HCT116 (cell line): ENCODE measurements at regions not wholly inside any gene's neighbourhood (a gene's known extent, or its start where the extent isn't known, plus 50 kb on each side); places are given as distances from the start of the nearest gene placed in this dataset.

Experiments
- ATAC-seq: fragments of 200-7000 bp; cut with Tn5 transposase; 2 replicates; pipeline ENCODE4 v1.9.1; 2020; ENCODE audit warnings: mild to moderate bottlenecking, moderate library complexity
- BruUV-seq: library from RNA; stranded (reverse); fragments of 400-500 nt; replicated peaks from 2 replicates; lab custom pipeline; 2021; lab: Mats Ljungman, UMichigan
- CTCF ChIA-PET: fragments of 300-600 bp; sonication (Branson Sonifier 250); formaldehyde crosslinking; loops from one replicate; lab custom pipeline; 2021; ENCODE audit warnings: antibody characterized with exemption; lab: Charles Lee
- POLR2A ChIA-PET: fragments of 300-600, 350-600 bp; sonication (Branson Sonifier 250); formaldehyde crosslinking; loops from one replicate; lab custom pipeline; 2021; ENCODE audit warnings: antibody characterized with exemption; lab: Charles Lee
- RAD21 ChIA-PET, 2 experiments: fragments of 300-600 bp; sonication (Branson Sonifier 250); formaldehyde crosslinking; loops; one replicate each; lab custom pipeline; 2023; ENCODE audit warnings: low total read pairs in 2 of 2; ENCODE audit not compliant: uncharacterized antibody in 2 of 2, unreplicated experiment in 2 of 2, low non-redundant PET in 1 of 2; lab: Charles Lee
- DNase-seq: peaks from one replicate; pipeline ENCODE4 v3.0.0-alpha.2; 2010; ENCODE audit warnings: low read depth, low spot score
- H2AFZ ChIP-seq: fragments of 200-600 bp; shearing (Covaris generic), sonication (generic); 2 replicates; pipeline ENCODE4 v1.6.1; 2017; ENCODE audit warnings: low read depth, mixed run types, mixed read lengths, antibody characterized with exemption, low read length; ENCODE audit not compliant: poor library complexity, severe bottlenecking
- H3K27ac ChIP-seq: 2 replicates; pipeline ENCODE4 v1.5.1; 2012; ENCODE audit warnings: low read depth, low read length
- H3K27me3 ChIP-seq: fragments of 200-600 bp; sonication (generic); 2 replicates; pipeline ENCODE4 v1.6.1; 2016; ENCODE audit warnings: mixed run types, low read length, mixed read lengths; ENCODE audit not compliant: insufficient read depth
- H3K36me3 ChIP-seq, 2 experiments: fragments of 200-500 bp in 1 of 2; fragments of 200-600 bp in 1 of 2; sonication (Bioruptor generic) in 1 of 2; sonication (generic) in 1 of 2; 2 replicates each; pipeline versions ENCODE4 v1.5.1 to v1.6.1; 2014 to 2016; ENCODE audit warnings: low read length in 2 of 2, inconsistent platforms in 1 of 2, mixed read lengths in 1 of 2, mixed run types in 1 of 2; ENCODE audit not compliant: insufficient read depth in 2 of 2, control insufficient read depth in 1 of 2
- H3K4me1 ChIP-seq, 2 experiments: fragments of 200-600 bp in 1 of 2; sonication (generic) in 1 of 2; 2 replicates each; pipeline versions ENCODE4 v1.5.1 to v1.6.1; 2012 to 2017; ENCODE audit warnings: low read length in 2 of 2, inconsistent platforms in 1 of 2, mild to moderate bottlenecking in 1 of 2, mixed read lengths in 1 of 2, mixed run types in 1 of 2, moderate library complexity in 1 of 2; ENCODE audit not compliant: insufficient read depth in 2 of 2, control insufficient read depth in 1 of 2
- H3K4me2 ChIP-seq: fragments of 200-600 bp; sonication (generic); 2 replicates; pipeline ENCODE4 v1.6.1; 2017; ENCODE audit warnings: mixed run types, low read length, mixed read lengths
- H3K4me3 ChIP-seq, 2 experiments: fragments of 200-600 bp in 1 of 2; sonication (generic) in 1 of 2; replicated peaks in 1 of 2; 2 replicates each; pipeline ENCODE4 v1.5.1; 2011 to 2016; ENCODE audit warnings: low read length in 2 of 2, control low read depth in 1 of 2, low read depth in 1 of 2, mild to moderate bottlenecking in 1 of 2, mixed read lengths in 1 of 2, mixed run types in 1 of 2
- H3K79me2 ChIP-seq: fragments of 200-600 bp; sonication (generic); 2 replicates; pipeline ENCODE4 v1.6.1; 2017; ENCODE audit warnings: mild to moderate bottlenecking, mixed run types, low read length, moderate library complexity, mixed read lengths; ENCODE audit not compliant: insufficient read depth
- H3K9ac ChIP-seq: fragments of 200-600 bp; sonication (generic); 2 replicates; pipeline ENCODE4 v1.6.1; 2016; ENCODE audit warnings: low read length, mixed read lengths
- H3K9me2 ChIP-seq: fragments of 200-600 bp; sonication (generic), shearing (Covaris generic); 2 replicates; pipeline ENCODE4 v1.6.1; 2017; ENCODE audit warnings: mixed run types, mild to moderate bottlenecking, moderate library complexity; ENCODE audit not compliant: insufficient read depth
- H3K9me3 ChIP-seq, 2 experiments: fragments of 200-500 bp in 1 of 2; fragments of 200-600 bp in 1 of 2; sonication (Bioruptor generic) in 1 of 2; sonication (generic) in 1 of 2; 2 replicates each; pipeline ENCODE4 v1.6.1; 2014 to 2017; ENCODE audit warnings: low read length in 2 of 2, mixed read lengths in 2 of 2, inconsistent platforms in 1 of 2, low read depth in 1 of 2, mild to moderate bottlenecking in 1 of 2, mixed run types in 1 of 2, moderate library complexity in 1 of 2; ENCODE audit not compliant: control insufficient read depth in 1 of 2, insufficient read depth in 1 of 2
- H4K20me1 ChIP-seq: fragments of 200-600 bp; sonication (generic), shearing (Covaris generic); 2 replicates; pipeline ENCODE4 v1.6.1; 2017; ENCODE audit warnings: mixed run types, mild to moderate bottlenecking, moderate library complexity; ENCODE audit not compliant: insufficient read depth
- CBX3 ChIP-seq: IDR thresholded peaks from 2 replicates; pipeline ENCODE4 v1.6.1; 2012; ENCODE audit warnings: low read depth
- CEBPB ChIP-seq: IDR thresholded peaks from 2 replicates; pipeline ENCODE4 v1.6.1; 2012; ENCODE audit warnings: low read depth
- CTCF ChIP-seq, 3 experiments: fragments of 200-600 bp in 1 of 3; sonication (generic) in 1 of 3; IDR thresholded peaks in 2 of 3; conservative IDR thresholded peaks in 1 of 3; 2 replicates each; pipeline ENCODE4 v1.5.1; 2012 to 2017; ENCODE audit warnings: low read depth in 2 of 3, low read length in 2 of 3, antibody characterized with exemption in 1 of 3, borderline replicate concordance in 1 of 3, control low read depth in 1 of 3, mild to moderate bottlenecking in 1 of 3, mixed read lengths in 1 of 3, mixed run types in 1 of 3, moderate library complexity in 1 of 3; ENCODE audit not compliant: insufficient read depth in 1 of 3
- EGR1 ChIP-seq: IDR thresholded peaks from 2 replicates; pipeline ENCODE4 v1.6.1; 2012; ENCODE audit warnings: low read depth
- ELF1 ChIP-seq: IDR thresholded peaks from 2 replicates; pipeline ENCODE4 v1.6.1; 2012; ENCODE audit warnings: low read depth, borderline replicate concordance
- EZH2phosphoT487 ChIP-seq: fragments of 200-600 bp; IDR thresholded peaks from 2 replicates; pipeline ENCODE4 v1.6.1; 2018; ENCODE audit warnings: antibody characterized with exemption, borderline replicate concordance
- JUND ChIP-seq: IDR thresholded peaks from 2 replicates; pipeline ENCODE4 v1.6.1; 2012
- POLR2AphosphoS5 ChIP-seq: IDR thresholded peaks from 2 replicates; pipeline ENCODE4 v1.6.1; 2011; ENCODE audit warnings: mild to moderate bottlenecking, low read depth, low read length, moderate library complexity
- RAD21 ChIP-seq: IDR thresholded peaks from 2 replicates; pipeline ENCODE4 v1.6.1; 2012; ENCODE audit warnings: low read depth, mild to moderate bottlenecking
- REST ChIP-seq: IDR thresholded peaks from 2 replicates; pipeline ENCODE4 v1.6.1; 2012; ENCODE audit warnings: low read depth
- TCF7L2 ChIP-seq: IDR thresholded peaks from 2 replicates; pipeline ENCODE4 v1.7.0; 2011; ENCODE audit warnings: borderline replicate concordance, inconsistent platforms; ENCODE audit not compliant: insufficient read depth, insufficient read length; ENCODE audit errors: extremely low read depth
- YY1 ChIP-seq: IDR thresholded peaks from 2 replicates; pipeline ENCODE4 v1.6.1; 2011; ENCODE audit warnings: low read length, low read depth, moderate library complexity, mild to moderate bottlenecking; ENCODE audit not compliant: insufficient replicate concordance; ENCODE audit errors: extremely low read depth
- ZFX ChIP-seq: fragments of 450-650 bp; IDR thresholded peaks from 2 replicates; pipeline ENCODE4 v1.6.1; 2017
- ZNF274 ChIP-seq: fragments of 200-500 bp; sonication (Bioruptor generic); IDR thresholded peaks from 2 replicates; pipeline ENCODE4 v1.6.1; 2014; ENCODE audit warnings: mild to moderate bottlenecking, low read depth, low read length, inconsistent platforms
- intact Hi-C: fragments of 100-400 bp; cut with micrococcal nuclease; formaldehyde crosslinking; loops from 2 replicates; pipeline ENCODE4 v1.10.0; 2022
- TF ChIP-seq, protein P1 (sequence below): IDR thresholded peaks from 2 replicates; pipeline ENCODE4 v1.6.1; 2012
- TF ChIP-seq, protein P2 (sequence below): IDR thresholded peaks from 2 replicates; pipeline ENCODE4 v1.6.1; 2012

DNA sequence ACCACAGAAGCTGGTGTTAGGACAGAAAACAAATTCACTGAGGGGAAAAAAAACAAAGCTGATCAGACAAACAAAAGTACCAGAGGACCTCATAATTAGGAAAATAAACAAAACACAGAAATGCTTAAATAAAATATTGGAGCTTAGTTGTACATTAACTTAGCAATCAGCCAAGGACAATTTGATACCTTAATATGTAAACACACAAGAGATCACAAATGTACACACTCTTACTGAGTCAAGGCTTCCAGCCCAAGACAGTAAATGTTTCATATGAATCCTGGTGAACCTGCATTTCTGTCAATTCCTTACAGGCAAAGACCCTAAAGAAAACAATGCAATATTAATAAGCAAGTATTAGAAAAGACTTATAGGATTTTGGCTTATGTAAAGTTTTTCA is 62.0 kb upstream of the SPTLC3 start:
- ChIA-PET POLR2A (no interaction called here), CTCF (no interaction called here)
- Histone ChIP-seq H3K9ac (no peak overlapping the region), H4K20me1 (no peaks in the 10 kb centered on the region), H3K4me2 (no peak overlapping the region), H3K9me3 (no peaks in the 10 kb centered on the region), H3K36me3 (no peaks in the 10 kb centered on the region), H3K27ac (no peak overlapping the region), H3K4me3 (no peak overlapping the region)
- no peak for ATAC-seq
- BruUV-seq = no TSS peak
- TF ChIP-seq EGR1 (no peak), REST (no peak), ELF1 (no peak), JUND (no peak), POLR2AphosphoS5 (no peak), CTCF (IDR thresholded peaks at IDR 0.05 in 2 of 3, conservative IDR thresholded peaks at IDR 0.05 in 1 of 3; ENCODE audit: borderline replicate concordance in 1 of 3, insufficient read depth in 1 of 3, low read depth in 2 of 3, low read length in 2 of 3) (no peak), CEBPB (no peak), ZNF274 (no peak), CBX3 (no peak), YY1 (no peak), ZFX (no peak), EZH2phosphoT487 (no peak), TCF7L2 (no peak), RAD21 (no peak)
- TF ChIP-seq, protein P1, sequence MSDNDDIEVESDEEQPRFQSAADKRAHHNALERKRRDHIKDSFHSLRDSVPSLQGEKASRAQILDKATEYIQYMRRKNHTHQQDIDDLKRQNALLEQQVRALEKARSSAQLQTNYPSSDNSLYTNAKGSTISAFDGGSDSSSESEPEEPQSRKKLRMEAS = no peak
- TF ChIP-seq, protein P2, sequence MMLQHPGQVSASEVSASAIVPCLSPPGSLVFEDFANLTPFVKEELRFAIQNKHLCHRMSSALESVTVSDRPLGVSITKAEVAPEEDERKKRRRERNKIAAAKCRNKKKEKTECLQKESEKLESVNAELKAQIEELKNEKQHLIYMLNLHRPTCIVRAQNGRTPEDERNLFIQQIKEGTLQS = no peak
- TF ChIP-seq, all 23 proteins: peak for 0
- no peaks in the 10 kb centered on the region for H3K9me2 ChIP-seq
- no peaks in the 10 kb centered on the region for H3K79me2 ChIP-seq
- no peak for DNase-seq
- RAD21 ChIA-PET = no interaction called here
- H3K4me1 ChIP-seq = no peaks in the 10 kb centered on the region
- intact Hi-C loops = no loop called here
- no peak overlapping the region for H2AFZ ChIP-seq
- H3K27me3 ChIP-seq = no peaks in the 10 kb centered on the region
